ENCODE measurements at regions not wholly inside any gene's neighbourhood (a gene's known extent, or its start where the extent isn't known, plus 50 kb on each side); places are given as distances from the start of the nearest gene placed in this dataset.

DNA sequence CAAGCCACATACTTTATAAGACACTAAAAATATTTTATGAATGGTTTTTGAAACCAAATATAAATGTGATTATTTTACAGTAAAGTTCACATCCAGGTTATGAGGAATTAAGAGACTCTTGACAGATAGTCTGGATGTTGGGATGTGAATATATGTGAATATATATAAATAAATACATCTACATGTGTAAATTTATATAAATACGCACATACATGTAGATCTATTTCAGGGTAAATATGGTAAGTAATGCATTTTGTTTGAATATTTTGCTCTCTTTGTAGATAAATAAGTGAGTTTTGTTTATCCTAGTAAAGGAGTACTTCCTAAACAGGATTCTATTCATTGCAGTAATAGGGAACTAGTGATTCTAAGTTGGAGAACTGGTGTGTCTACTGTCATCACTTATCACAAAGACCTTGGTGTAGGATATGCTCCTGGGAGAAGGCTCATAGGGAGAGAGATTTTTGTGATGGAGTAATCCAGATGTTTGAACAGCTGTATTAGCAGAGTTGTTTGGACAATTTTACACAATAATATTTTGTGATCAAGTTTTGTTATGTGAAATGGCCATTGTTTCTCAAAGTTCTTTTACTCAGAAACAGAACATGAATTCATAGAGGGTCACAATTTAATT, 60.2 kb upstream of the NT5C1B start:
- no peak for TF ChIP-seq NFE2 (IDR thresholded peaks at IDR 0.05; ENCODE audit: low read depth)
- TF ChIP-seq MTA2 (IDR thresholded peaks at IDR 0.05; ENCODE audit: low read depth): no peak
- no peak for TF ChIP-seq RFX1 (IDR thresholded peaks at IDR 0.05)
- TF ChIP-seq ZC3H11A (IDR thresholded peaks at IDR 0.05; ENCODE audit: low read depth, low read length): no peak
- TF ChIP-seq TRIM24 (IDR thresholded peaks at IDR 0.05): no peak
- TF ChIP-seq TEAD2 (tag; IDR thresholded peaks at IDR 0.05): no peak
- TF ChIP-seq MYNN (IDR thresholded peaks at IDR 0.05): no peak
- no peak for TF ChIP-seq MYNN (CRISPR knock-in tag; IDR thresholded peaks at IDR 0.05)
- no peak for TF ChIP-seq MAFG (tag; conservative IDR thresholded peaks at IDR 0.05)
- TF ChIP-seq HCFC1 (IDR thresholded peaks at IDR 0.05; ENCODE audit: low read depth, low read length): no peak
